ENCODE measurements at regions not wholly inside any gene's neighbourhood (a gene's known extent, or its start where the extent isn't known, plus 50 kb on each side); places are given as distances from the start of the nearest gene placed in this dataset.

GRCh38 chr2:142189501-142189900, 58.7 kb upstream of the LRP1B start (continued):
- TF ChIP-seq YY1 (IDR thresholded peaks at IDR 0.05; ENCODE audit: low read depth, low read length): no peak
- TF ChIP-seq CREB1 (IDR thresholded peaks at IDR 0.05): no peak
- TF ChIP-seq SP1 (IDR thresholded peaks at IDR 0.05; ENCODE audit: low read depth, low read length): no peak

Measured in H1 (cell line).